ENCODE measurements at regions not wholly inside any gene's neighbourhood (a gene's known extent, or its start where the extent isn't known, plus 50 kb on each side); places are given as distances from the start of the nearest gene placed in this dataset.
A peak's percentile ranks its signal among the peaks of the same experiment; 100 is the strongest.

- H3K4me3 ChIP-seq: no peak overlapping the region
- H3K27ac ChIP-seq: no peak overlapping the region
- H3K4me2 ChIP-seq: no peak overlapping the region
- no peaks in the 10 kb centered on the region for H3K36me3 ChIP-seq
- H3K4me1 ChIP-seq: no peaks in the 10 kb centered on the region
- no peaks in the 10 kb centered on the region for H3K27me3 ChIP-seq
- H4K20me1 ChIP-seq: no peaks in the 10 kb centered on the region
- no peak overlapping the region for H3K9ac ChIP-seq
- no peak for TF ChIP-seq Cebpa-rat (IDR thresholded peaks at IDR 0.05)
- 0 out of 2 replicates have a peak, but pooled peaks cover 5% of the 10 kb centered on the region for H3K9me3 ChIP-seq
These were observed 135.6 kb downstream of the IRX2 start for GRCh38 chr5:2615917-2616316.

- no peaks in the 10 kb centered on the region for H4K20me1 ChIP-seq
These were observed 136.9 kb downstream of the IRX2 start for GRCh38 chr5:2614571-2614970.

DNA sequence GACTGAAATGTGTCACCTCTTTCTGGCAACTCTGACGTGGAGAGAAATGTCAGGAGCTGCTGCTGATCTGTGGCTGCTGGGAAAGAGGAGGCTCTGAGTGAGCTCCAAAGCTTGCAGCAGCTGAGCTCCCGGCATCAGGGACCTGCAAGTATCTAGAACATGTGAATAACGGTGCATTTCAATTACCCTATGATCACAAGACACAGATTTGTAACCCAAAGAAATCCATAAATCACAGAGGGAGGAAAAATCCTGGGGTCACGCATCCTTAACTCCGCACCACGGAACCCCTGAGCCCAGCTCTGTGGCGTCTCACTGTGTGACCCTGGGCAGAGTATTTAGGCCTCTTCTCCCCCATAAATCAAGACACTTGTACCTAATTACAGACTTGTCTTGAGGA lies 139.8 kb downstream of the IRX2 start:
- H4K20me1 ChIP-seq: no peaks in the 10 kb centered on the region
- 0 out of 2 replicates have a peak, but pooled peaks cover 5% of the 10 kb centered on the region for H3K9me3 ChIP-seq
- H3K36me3 ChIP-seq: no peaks in the 10 kb centered on the region
- TF ChIP-seq Cebpa-rat (IDR thresholded peaks at IDR 0.05): no peak
- no peak overlapping the region for H3K4me3 ChIP-seq
- H3K4me2 ChIP-seq: no peak overlapping the region
- no peak overlapping the region for H3K9ac ChIP-seq
- no peaks in the 10 kb centered on the region for H3K27me3 ChIP-seq
- no peaks in the 10 kb centered on the region for H3K4me1 ChIP-seq
- no peak overlapping the region for H3K27ac ChIP-seq

More at GRCh38 chr5:2614571-2614970, 136.9 kb downstream of the IRX2 start:
- Histone ChIP-seq H3K4me3 (no peak overlapping the region), H3K27me3 (no peaks in the 10 kb centered on the region), H3K9ac (no peak overlapping the region), H3K4me2 (no peak overlapping the region), H3K9me3 (0 out of 2 replicates have a peak, but pooled peaks cover 5% of the 10 kb centered on the region), H3K36me3 (no peaks in the 10 kb centered on the region), H3K27ac (no peak overlapping the region), H3K4me1 (no peaks in the 10 kb centered on the region)
- no peak for TF ChIP-seq Cebpa-rat (IDR thresholded peaks at IDR 0.05)

- H3K9ac ChIP-seq: no peak overlapping the region
- H3K4me3 ChIP-seq: no peak overlapping the region
- H3K27me3 ChIP-seq: no peaks in the 10 kb centered on the region
- no peaks in the 10 kb centered on the region for H3K4me1 ChIP-seq
- no peak overlapping the region for H3K4me2 ChIP-seq
- H3K9me3 ChIP-seq: 0 out of 2 replicates have a peak, but pooled peaks cover 3% of the 10 kb centered on the region
- H3K27ac ChIP-seq: no peak overlapping the region
- TF ChIP-seq Cebpa-rat (IDR thresholded peaks at IDR 0.05): no peak
- no peaks in the 10 kb centered on the region for H4K20me1 ChIP-seq
- no peaks in the 10 kb centered on the region for H3K36me3 ChIP-seq
These were observed 140.5 kb downstream of the IRX2 start for GRCh38 chr5:2610986-2611385.

- Histone ChIP-seq H3K4me3 (no peak overlapping the region), H3K27ac (no peak overlapping the region), H4K20me1 (no peaks in the 10 kb centered on the region), H3K9ac (no peak overlapping the region), H3K36me3 (no peaks in the 10 kb centered on the region), H3K27me3 (no peaks in the 10 kb centered on the region), H3K4me1 (no peaks in the 10 kb centered on the region), H3K9me3 (no peaks in the 10 kb centered on the region), H3K4me2 (no peak overlapping the region)
- TF ChIP-seq Cebpa-rat (IDR thresholded peaks at IDR 0.05): no peak
These were observed 143.1 kb downstream of the IRX2 start for GRCh38 chr5:2608391-2608790.

DNA sequence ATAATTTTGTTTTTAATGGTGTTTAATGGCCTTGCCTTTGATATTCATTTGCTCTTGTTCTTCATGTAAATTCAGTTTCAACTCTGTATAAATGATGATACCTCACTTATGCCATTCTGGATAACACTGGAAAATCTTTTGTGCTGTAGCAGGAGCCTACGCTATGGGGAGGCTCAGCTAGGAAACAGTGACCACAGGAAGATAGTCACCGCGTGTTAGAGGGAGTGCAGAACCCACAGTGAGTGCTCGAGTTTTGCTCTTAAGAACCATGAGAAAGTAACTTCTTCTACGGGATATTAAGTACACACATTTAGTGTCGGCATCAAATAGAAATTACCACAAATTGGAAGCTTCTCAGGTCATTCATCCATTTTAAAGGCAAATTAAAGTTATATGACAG lies 143.9 kb downstream of the IRX2 start:
- no peak overlapping the region for H3K4me2 ChIP-seq
- no peak overlapping the region for H3K4me3 ChIP-seq
- H3K4me1 ChIP-seq: peaks cover 3% of the 10 kb centered on the region

GRCh38 chr5:2603272-2603575 lies 148.3 kb downstream of the IRX2 start:
- H3K27ac ChIP-seq: no peak overlapping the region
- no peak overlapping the region for H3K4me3 ChIP-seq
- H3K9ac ChIP-seq: no peak overlapping the region
- H3K4me2 ChIP-seq: no peak overlapping the region
- H3K9me3 ChIP-seq: no peaks in the 10 kb centered on the region
- no peak for TF ChIP-seq Cebpa-rat (IDR thresholded peaks at IDR 0.05)
- no peaks in the 10 kb centered on the region for H3K36me3 ChIP-seq
- no peaks in the 10 kb centered on the region for H4K20me1 ChIP-seq
- no peaks in the 10 kb centered on the region for H3K27me3 ChIP-seq
- peaks cover 9% of the 10 kb centered on the region for H3K4me1 ChIP-seq

More for the DNA sequence above, 143.9 kb downstream of the IRX2 start:
- H3K36me3 ChIP-seq: no peaks in the 10 kb centered on the region
- H3K27ac ChIP-seq: no peak overlapping the region
- TF ChIP-seq Cebpa-rat (IDR thresholded peaks at IDR 0.05): no peak
- H4K20me1 ChIP-seq: no peaks in the 10 kb centered on the region
- no peaks in the 10 kb centered on the region for H3K27me3 ChIP-seq
- no peaks in the 10 kb centered on the region for H3K9me3 ChIP-seq
- H3K9ac ChIP-seq: no peak overlapping the region

GRCh38 chr5:2602451-2603271 lies 148.8 kb downstream of the IRX2 start:
- H3K4me2 ChIP-seq: peak overlapping the region; percentile 25
- TF ChIP-seq Cebpa-rat (IDR thresholded peaks at IDR 0.05): no peak

GRCh38 chr5:2598503-2598902 lies 153.0 kb downstream of the IRX2 start:
- no peak overlapping the region for H3K27ac ChIP-seq
- H3K9me3 ChIP-seq: peaks cover 5% of the 10 kb centered on the region; the same call in 1 of the 2 replicates
- TF ChIP-seq Cebpa-rat (IDR thresholded peaks at IDR 0.05): no peak
- no peak overlapping the region for H3K4me3 ChIP-seq
- no peaks in the 10 kb centered on the region for H3K36me3 ChIP-seq
- H3K27me3 ChIP-seq: no peaks in the 10 kb centered on the region
- H3K9ac ChIP-seq: no peak overlapping the region
- H3K4me1 ChIP-seq: peaks cover 14% of the 10 kb centered on the region
- no peaks in the 10 kb centered on the region for H4K20me1 ChIP-seq
- H3K4me2 ChIP-seq: no peak overlapping the region

More at GRCh38 chr5:2602451-2603271, 148.8 kb downstream of the IRX2 start:
- H3K4me1 ChIP-seq: peaks cover 9% of the 10 kb centered on the region
- H3K36me3 ChIP-seq: no peaks in the 10 kb centered on the region
- H4K20me1 ChIP-seq: no peaks in the 10 kb centered on the region
- no peak overlapping the region for H3K9ac ChIP-seq
- H3K27ac ChIP-seq: no peak overlapping the region
- no peak overlapping the region for H3K4me3 ChIP-seq
- no peaks in the 10 kb centered on the region for H3K27me3 ChIP-seq
- no peaks in the 10 kb centered on the region for H3K9me3 ChIP-seq

- H3K27ac ChIP-seq: no peak overlapping the region
- H4K20me1 ChIP-seq: no peaks in the 10 kb centered on the region
- H3K4me1 ChIP-seq: peaks cover 5% of the 10 kb centered on the region; the same call in 1 of the 2 replicates
- no peak overlapping the region for H3K4me3 ChIP-seq
- peaks cover 5% of the 10 kb centered on the region; the same call in 1 of the 2 replicates for H3K9me3 ChIP-seq
- H3K27me3 ChIP-seq: no peaks in the 10 kb centered on the region
- H3K9ac ChIP-seq: no peak overlapping the region
- H3K36me3 ChIP-seq: no peaks in the 10 kb centered on the region
- no peak for TF ChIP-seq Cebpa-rat (IDR thresholded peaks at IDR 0.05)
- H3K4me2 ChIP-seq: no peak overlapping the region
These were observed 156.8 kb downstream of the IRX2 start for GRCh38 chr5:2594701-2595100.
